H9 (cell line): ENCODE measurements at regions not wholly inside any gene's neighbourhood (a gene's known extent, or its start where the extent isn't known, plus 50 kb on each side); places are given as distances from the start of the nearest gene placed in this dataset.

Experiments used
- DNase-seq: peaks from one replicate; pipeline ENCODE4 v3.0.0-alpha.2; 2017
- H2AFZ ChIP-seq: one replicate; pipeline ENCODE4 v1.6.1; 2013; ENCODE audit warnings: mild to moderate bottlenecking, low read length, control low read depth, moderate library complexity
- H2AK5ac ChIP-seq: 2 replicates; pipeline ENCODE4 v1.6.1; 2013; ENCODE audit warnings: low read length, control low read depth, mixed read lengths; ENCODE audit not compliant: insufficient read length
- H2BK120ac ChIP-seq: one replicate; pipeline ENCODE4 v1.6.1; 2013; ENCODE audit warnings: low read depth, mild to moderate bottlenecking, low read length, control low read depth, inconsistent platforms; ENCODE audit not compliant: poor library complexity, severe bottlenecking
- H2BK12ac ChIP-seq: 2 replicates; pipeline ENCODE4 v1.6.1; 2013; ENCODE audit warnings: low read length, control low read depth, mixed read lengths, low read depth; ENCODE audit not compliant: insufficient read length
- H2BK15ac ChIP-seq: 2 replicates; pipeline ENCODE4 v1.6.1; 2013; ENCODE audit warnings: low read depth, low read length, control low read depth
- H2BK20ac ChIP-seq: one replicate; pipeline ENCODE4 v1.6.1; 2013; ENCODE audit warnings: low read depth, mild to moderate bottlenecking, low read length, control low read depth, inconsistent platforms; ENCODE audit not compliant: poor library complexity, severe bottlenecking
- H2BK5ac ChIP-seq: 2 replicates; pipeline ENCODE4 v1.6.1; 2013; ENCODE audit warnings: low read length, control low read depth, mixed read lengths; ENCODE audit not compliant: insufficient read length
- H3K14ac ChIP-seq: 2 replicates; pipeline ENCODE4 v1.6.1; 2013; ENCODE audit warnings: low read length, control low read depth; ENCODE audit not compliant: insufficient read depth
- H3K18ac ChIP-seq: 2 replicates; pipeline ENCODE4 v1.6.1; 2013; ENCODE audit warnings: low read depth, mild to moderate bottlenecking, mixed read lengths, low read length, control low read depth; ENCODE audit not compliant: insufficient read length
- H3K23ac ChIP-seq: 2 replicates; pipeline ENCODE4 v1.6.1; 2013; ENCODE audit warnings: low read length, control low read depth, mixed read lengths, low read depth; ENCODE audit not compliant: insufficient read length
- H3K23me2 ChIP-seq: 2 replicates; pipeline ENCODE4 v1.6.1; 2013; ENCODE audit warnings: low read depth, mild to moderate bottlenecking, mixed read lengths, low read length, control low read depth; ENCODE audit not compliant: insufficient read length, poor library complexity, severe bottlenecking
- H3K27ac ChIP-seq: 2 replicates; pipeline ENCODE4 v1.5.1; 2013; ENCODE audit warnings: low read length, control low read depth, mixed read lengths, low read depth; ENCODE audit not compliant: insufficient read length
- H3K27me3 ChIP-seq: 2 replicates; pipeline ENCODE4 v1.6.1; 2013; ENCODE audit warnings: low read length, control low read depth, inconsistent platforms; ENCODE audit not compliant: insufficient read depth
- H3K4ac ChIP-seq: 2 replicates; pipeline ENCODE4 v1.6.1; 2013; ENCODE audit warnings: low read depth, mild to moderate bottlenecking, control low read depth, inconsistent platforms, low read length, moderate library complexity
- H3K4me1 ChIP-seq: 2 replicates; pipeline ENCODE4 v1.6.1; 2013; ENCODE audit warnings: low read length, control low read depth, inconsistent platforms; ENCODE audit not compliant: insufficient read depth
- H3K4me2 ChIP-seq: 2 replicates; pipeline ENCODE4 v1.6.1; 2013; ENCODE audit warnings: low read length, control low read depth, mixed read lengths; ENCODE audit not compliant: insufficient read length, insufficient read depth
- H3K56ac ChIP-seq: 2 replicates; pipeline ENCODE4 v1.6.1; 2013; ENCODE audit warnings: low read depth, mild to moderate bottlenecking, mixed read lengths, low read length, control low read depth; ENCODE audit not compliant: insufficient read length
- H3K79me1 ChIP-seq: 2 replicates; pipeline ENCODE4 v1.6.1; 2013; ENCODE audit warnings: low read depth, mild to moderate bottlenecking, moderate library complexity, low read length, control low read depth, inconsistent platforms; ENCODE audit not compliant: insufficient read depth, poor library complexity, severe bottlenecking
- H3K79me2 ChIP-seq: 2 replicates; pipeline ENCODE4 v1.6.1; 2013; ENCODE audit warnings: low read length, control low read depth, inconsistent platforms; ENCODE audit not compliant: insufficient read depth
- H3K9ac ChIP-seq: 2 replicates; pipeline ENCODE4 v1.6.1; 2013; ENCODE audit warnings: low read length, control low read depth, mixed read lengths; ENCODE audit not compliant: insufficient read length; ENCODE audit errors: extremely low read depth
- H3K9me3 ChIP-seq: one replicate; pipeline ENCODE4 v1.6.1; 2013; ENCODE audit warnings: low read depth, low read length, inconsistent platforms; ENCODE audit not compliant: control insufficient read depth
- H3T11ph ChIP-seq: one replicate; pipeline ENCODE4 v1.6.1; 2013; ENCODE audit warnings: mild to moderate bottlenecking, low read length, control low read depth, inconsistent platforms
- H4K20me1 ChIP-seq: one replicate; pipeline ENCODE4 v1.6.1; 2013; ENCODE audit not compliant: control insufficient read depth, insufficient read length, insufficient read depth
- H4K5ac ChIP-seq: 2 replicates; pipeline ENCODE4 v1.6.1; 2013; ENCODE audit warnings: low read depth, mild to moderate bottlenecking, mixed read lengths, low read length, control low read depth; ENCODE audit not compliant: insufficient read length
- H4K8ac ChIP-seq: replicated peaks from 2 replicates; pipeline ENCODE4 v1.6.1; 2013; ENCODE audit warnings: low read length, control low read depth, mixed read lengths, low read depth; ENCODE audit not compliant: insufficient read length
- H4K91ac ChIP-seq: 2 replicates; pipeline ENCODE4 v1.6.1; 2013; ENCODE audit warnings: low read depth, mild to moderate bottlenecking, moderate library complexity, mixed read lengths, low read length, control low read depth; ENCODE audit not compliant: insufficient read length
- H3K27ac Mint-ChIP-seq, 3 experiments: 2 replicates in 2 of 3; 3 replicates in 1 of 3; pipeline ENCODE4 v1.8.0; 2020 to 2021; ENCODE audit warnings: mixed read lengths in 3 of 3, mild to moderate bottlenecking in 1 of 3, moderate library complexity in 1 of 3
- H3K27me3 Mint-ChIP-seq: 2 replicates; pipeline ENCODE4 v1.8.0; 2021; ENCODE audit warnings: low read depth, mild to moderate bottlenecking, moderate library complexity, mixed read lengths
- H3K36me3 Mint-ChIP-seq, 3 experiments: 2 replicates in 2 of 3; 3 replicates in 1 of 3; pipeline ENCODE4 v1.8.0; 2020 to 2021; ENCODE audit warnings: low read depth in 3 of 3, mixed read lengths in 3 of 3; ENCODE audit not compliant: insufficient read depth in 1 of 3
- H3K4me1 Mint-ChIP-seq, 2 experiments: 2 replicates each; pipeline ENCODE4 v1.8.0; 2020; ENCODE audit warnings: mixed read lengths in 2 of 2
- H3K4me3 Mint-ChIP-seq, 2 experiments: 2 replicates in 1 of 2; 3 replicates in 1 of 2; pipeline ENCODE4 v1.8.0; 2020 to 2021; ENCODE audit warnings: mild to moderate bottlenecking in 2 of 2, mixed read lengths in 2 of 2, moderate library complexity in 1 of 2
- H3K9me3 Mint-ChIP-seq, 2 experiments: 2 replicates in 1 of 2; 3 replicates in 1 of 2; pipeline ENCODE4 v1.8.0; 2020; ENCODE audit warnings: mild to moderate bottlenecking in 2 of 2, mixed read lengths in 2 of 2, moderate library complexity in 1 of 2
- CTCF ChIP-seq: fragments of 200-600 bp; sonication (generic); conservative IDR thresholded peaks from 3 replicates; pipeline ENCODE4 v1.8.0; 2021; ENCODE audit warnings: antibody characterized with exemption, mild to moderate bottlenecking
- WGBS: extraction: QIAGEN DNeasy Blood & Tissue Kit; methylation state at CpG from one replicate; pipeline ENCODE4 v1.1.7; 2013; ENCODE audit warnings: missing lambda C conversion rate, low lambda C conversion rate, mixed read lengths; ENCODE audit not compliant: insufficient read length; ENCODE audit errors: extremely low coverage; 5-methylcytosine and 5-hydroxymethylcytosine counted together

GRCh38 chr1:168822911-168823310 lies 93.9 kb upstream of the DPT start:
- H4K5ac ChIP-seq: no peak overlapping the region
- WGBS: no CpG with 5 or more reads among the region's 2 CpGs
- no peak overlapping the region for H2BK12ac ChIP-seq

More at GRCh38 chr1:168822911-168823310, 93.9 kb upstream of the DPT start:
- no peak overlapping the region for H2BK120ac ChIP-seq
- no peak for DNase-seq
- H3K23me2 ChIP-seq: no peaks in the 10 kb centered on the region
- H3K4me1 ChIP-seq: no peaks in the 10 kb centered on the region
- H3K14ac ChIP-seq: no peak overlapping the region
- no peak overlapping the region for H3K9ac ChIP-seq
- no peak overlapping the region for H3K4me3 Mint-ChIP-seq
- no peaks in the 10 kb centered on the region for H3K79me1 ChIP-seq
- no peak overlapping the region for H3K23ac ChIP-seq
- H3K36me3 Mint-ChIP-seq: peaks cover 0 to 4% (median 0%) of the 10 kb centered on the region in 3 experiments; a peak in 1 of 7 replicates
- H3K9me3 Mint-ChIP-seq: peaks cover 0 to 3% of the 10 kb centered on the region in 2 experiments; a peak in 2 of 5 replicates
- no peaks in the 10 kb centered on the region for H3K9me3 ChIP-seq
- peaks cover 3 to 5% of the 10 kb centered on the region in 2 experiments; a peak in 3 of 4 replicates for H3K4me1 Mint-ChIP-seq
- H3K4ac ChIP-seq: no peak overlapping the region
- no peak overlapping the region for H4K91ac ChIP-seq
- H2BK20ac ChIP-seq: no peak overlapping the region
- H3K27me3 Mint-ChIP-seq: no peaks in the 10 kb centered on the region; the same call in 1 of the 2 replicates
- no peak overlapping the region for H3K27ac Mint-ChIP-seq
- no peak for TF ChIP-seq CTCF
- no peak overlapping the region for H3K4me2 ChIP-seq
- no peaks in the 10 kb centered on the region for H3K27me3 ChIP-seq
- H3K79me2 ChIP-seq: no peaks in the 10 kb centered on the region
- no peak overlapping the region for H3K18ac ChIP-seq
- no peak overlapping the region for H2AK5ac ChIP-seq
- H3T11ph ChIP-seq: no peak overlapping the region
- no peak overlapping the region for H3K27ac ChIP-seq
- H2AFZ ChIP-seq: no peak overlapping the region
- H3K56ac ChIP-seq: no peak overlapping the region
- no peak overlapping the region for H4K8ac ChIP-seq
- no peaks in the 10 kb centered on the region for H4K20me1 ChIP-seq
- no peak overlapping the region for H2BK15ac ChIP-seq
- H2BK5ac ChIP-seq: no peak overlapping the region
